ENCODE measurements at regions not wholly inside any gene's neighbourhood (a gene's known extent, or its start where the extent isn't known, plus 50 kb on each side); places are given as distances from the start of the nearest gene placed in this dataset.

- no peak for TF ChIP-seq CTCF (IDR thresholded peaks at IDR 0.05)
- TF ChIP-seq, protein P1, sequence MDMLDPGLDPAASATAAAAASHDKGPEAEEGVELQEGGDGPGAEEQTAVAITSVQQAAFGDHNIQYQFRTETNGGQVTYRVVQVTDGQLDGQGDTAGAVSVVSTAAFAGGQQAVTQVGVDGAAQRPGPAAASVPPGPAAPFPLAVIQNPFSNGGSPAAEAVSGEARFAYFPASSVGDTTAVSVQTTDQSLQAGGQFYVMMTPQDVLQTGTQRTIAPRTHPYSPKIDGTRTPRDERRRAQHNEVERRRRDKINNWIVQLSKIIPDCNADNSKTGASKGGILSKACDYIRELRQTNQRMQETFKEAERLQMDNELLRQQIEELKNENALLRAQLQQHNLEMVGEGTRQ (CRISPR knock-in tag; IDR thresholded peaks at IDR 0.05) = no peak
- no peak for TF ChIP-seq PREB (CRISPR knock-in tag; IDR thresholded peaks at IDR 0.05; ENCODE audit: borderline replicate concordance)
- no peak for TF ChIP-seq JUN (CRISPR knock-in tag; IDR thresholded peaks at IDR 0.05)
- TF ChIP-seq NR3C1 (CRISPR knock-in tag; conservative IDR thresholded peaks at IDR 0.05; ENCODE audit: low read depth) = no peak
These were observed 270.4 kb downstream of the ADAMTS20 start for GRCh38 chr12:43281563-43281962.

All from WTC11 (cell line).